ENCODE measurements at regions not wholly inside any gene's neighbourhood (a gene's known extent, or its start where the extent isn't known, plus 50 kb on each side); places are given as distances from the start of the nearest gene placed in this dataset.

- TF ChIP-seq CTCF (IDR thresholded peaks at IDR 0.05; ENCODE audit: borderline replicate concordance, extremely low read depth, low read length, poor library complexity, severe bottlenecking) (no peak), EZH2 (IDR thresholded peaks at IDR 0.05; ENCODE audit: borderline replicate concordance, low read depth, low read length, severe bottlenecking) (no peak)
These were observed 239.8 kb downstream of the ZNF674 start for GRCh38 chrX:46305431-46305830.

GRCh38 chrX:46301903-46302302 lies 243.3 kb downstream of the ZNF674 start:
- DNase-seq (no peak), ATAC-seq (ENCODE audit: insufficient read depth, low read depth) (no peak)
- Histone ChIP-seq H3K4me2 (ENCODE audit: insufficient read depth, low read length) (no peak overlapping the region), H3K27me3 (ENCODE audit: insufficient read depth, low read length, poor library complexity) (no peaks in the 10 kb centered on the region), H3K79me2 (ENCODE audit: insufficient read depth, low read length) (no peaks in the 10 kb centered on the region), H2AFZ (ENCODE audit: low read depth, low read length) (no peak overlapping the region), H3K9ac (ENCODE audit: low read depth, low read length) (no peak overlapping the region), H3K36me3 (ENCODE audit: insufficient read depth, low read length) (no peaks in the 10 kb centered on the region), H3K4me1 (ENCODE audit: insufficient read depth, low read length) (no peaks in the 10 kb centered on the region), H4K20me1 (ENCODE audit: insufficient read depth, low read length) (no peaks in the 10 kb centered on the region), H3K4me3 (ENCODE audit: low read depth in 1 of 2, low read length in 2 of 2) (no peak overlapping the region), H3K27ac (ENCODE audit: low read length) (no peak overlapping the region), H3K9me3 (ENCODE audit: insufficient read depth, low read length, severe bottlenecking) (peaks cover 8% of the 10 kb centered on the region)
- no peak for TF ChIP-seq CTCF (IDR thresholded peaks at IDR 0.05; ENCODE audit: borderline replicate concordance, extremely low read depth, low read length, poor library complexity, severe bottlenecking)
- no peak for TF ChIP-seq EZH2 (IDR thresholded peaks at IDR 0.05; ENCODE audit: borderline replicate concordance, low read depth, low read length, severe bottlenecking)

More at GRCh38 chrX:46305431-46305830, 239.8 kb downstream of the ZNF674 start:
- H2AFZ ChIP-seq (ENCODE audit: low read depth, low read length): no peak overlapping the region
- no peak overlapping the region for H3K9ac ChIP-seq (ENCODE audit: low read depth, low read length)
- peaks cover 21% of the 10 kb centered on the region for H3K4me1 ChIP-seq (ENCODE audit: insufficient read depth, low read length)
- H3K36me3 ChIP-seq (ENCODE audit: insufficient read depth, low read length): no peaks in the 10 kb centered on the region
- H4K20me1 ChIP-seq (ENCODE audit: insufficient read depth, low read length): no peaks in the 10 kb centered on the region
- no peak overlapping the region for H3K4me3 ChIP-seq (ENCODE audit: low read depth in 1 of 2, low read length in 2 of 2)
- H3K27ac ChIP-seq (ENCODE audit: low read length): no peak overlapping the region
- no peak overlapping the region for H3K4me2 ChIP-seq (ENCODE audit: insufficient read depth, low read length)
- no peak for DNase-seq
- no peaks in the 10 kb centered on the region for H3K79me2 ChIP-seq (ENCODE audit: insufficient read depth, low read length)
- peaks cover 8% of the 10 kb centered on the region for H3K9me3 ChIP-seq (ENCODE audit: insufficient read depth, low read length, severe bottlenecking)
- ATAC-seq (ENCODE audit: insufficient read depth, low read depth): no peak
- no peaks in the 10 kb centered on the region for H3K27me3 ChIP-seq (ENCODE audit: insufficient read depth, low read length, poor library complexity)

- Histone ChIP-seq H4K20me1 (ENCODE audit: insufficient read depth, low read length) (no peaks in the 10 kb centered on the region), H3K9ac (ENCODE audit: low read depth, low read length) (no peak overlapping the region), H3K79me2 (ENCODE audit: insufficient read depth, low read length) (no peaks in the 10 kb centered on the region), H3K27ac (ENCODE audit: low read length) (no peak overlapping the region), H3K9me3 (ENCODE audit: insufficient read depth, low read length, severe bottlenecking) (no peaks in the 10 kb centered on the region), H3K4me2 (ENCODE audit: insufficient read depth, low read length) (no peak overlapping the region), H3K27me3 (ENCODE audit: insufficient read depth, low read length, poor library complexity) (no peaks in the 10 kb centered on the region), H3K36me3 (ENCODE audit: insufficient read depth, low read length) (no peaks in the 10 kb centered on the region), H3K4me1 (ENCODE audit: insufficient read depth, low read length) (no peaks in the 10 kb centered on the region), H3K4me3 (ENCODE audit: low read depth in 1 of 2, low read length in 2 of 2) (no peak overlapping the region), H2AFZ (ENCODE audit: low read depth, low read length) (no peak overlapping the region)
- ATAC-seq (ENCODE audit: insufficient read depth, low read depth) (no peak), DNase-seq (no peak)
- no peak for TF ChIP-seq EZH2 (IDR thresholded peaks at IDR 0.05; ENCODE audit: borderline replicate concordance, low read depth, low read length, severe bottlenecking)
- no peak for TF ChIP-seq CTCF (IDR thresholded peaks at IDR 0.05; ENCODE audit: borderline replicate concordance, extremely low read depth, low read length, poor library complexity, severe bottlenecking)
These were observed 246.4 kb downstream of the ZNF674 start for GRCh38 chrX:46298821-46299220.

GRCh38 chrX:46295963-46296362 lies 249.3 kb downstream of the ZNF674 start:
- DNase-seq (no peak), ATAC-seq (ENCODE audit: insufficient read depth, low read depth) (no peak)
- H3K36me3 ChIP-seq (ENCODE audit: insufficient read depth, low read length): no peaks in the 10 kb centered on the region
- H4K20me1 ChIP-seq (ENCODE audit: insufficient read depth, low read length): no peaks in the 10 kb centered on the region
- no peak overlapping the region for H3K4me2 ChIP-seq (ENCODE audit: insufficient read depth, low read length)
- H3K9me3 ChIP-seq (ENCODE audit: insufficient read depth, low read length, severe bottlenecking): no peaks in the 10 kb centered on the region
- no peak overlapping the region for H3K4me3 ChIP-seq (ENCODE audit: low read depth in 1 of 2, low read length in 2 of 2)
- no peak overlapping the region for H2AFZ ChIP-seq (ENCODE audit: low read depth, low read length)
- no peak overlapping the region for H3K9ac ChIP-seq (ENCODE audit: low read depth, low read length)
- H3K79me2 ChIP-seq (ENCODE audit: insufficient read depth, low read length): no peaks in the 10 kb centered on the region
- H3K4me1 ChIP-seq (ENCODE audit: insufficient read depth, low read length): no peaks in the 10 kb centered on the region
- no peaks in the 10 kb centered on the region for H3K27me3 ChIP-seq (ENCODE audit: insufficient read depth, low read length, poor library complexity)
- TF ChIP-seq EZH2 (IDR thresholded peaks at IDR 0.05; ENCODE audit: borderline replicate concordance, low read depth, low read length, severe bottlenecking): no peak
- TF ChIP-seq CTCF (IDR thresholded peaks at IDR 0.05; ENCODE audit: borderline replicate concordance, extremely low read depth, low read length, poor library complexity, severe bottlenecking): no peak
- H3K27ac ChIP-seq (ENCODE audit: low read length): no peak overlapping the region
